GM19240 (cell line): ENCODE measurements at regions not wholly inside any gene's neighbourhood (a gene's known extent, or its start where the extent isn't known, plus 50 kb on each side); places are given as distances from the start of the nearest gene placed in this dataset.
"Not testable (repeated sequence)": the region's sequence is repeated elsewhere in the genome, so short reads cannot be mapped to it uniquely, and the experiment has no call there.

Experiments
- DNase-seq: peaks from one replicate; pipeline ENCODE4 v3.0.0; 2011; ENCODE audit warnings: low spot score; ENCODE audit not compliant: insufficient read length

DNA sequence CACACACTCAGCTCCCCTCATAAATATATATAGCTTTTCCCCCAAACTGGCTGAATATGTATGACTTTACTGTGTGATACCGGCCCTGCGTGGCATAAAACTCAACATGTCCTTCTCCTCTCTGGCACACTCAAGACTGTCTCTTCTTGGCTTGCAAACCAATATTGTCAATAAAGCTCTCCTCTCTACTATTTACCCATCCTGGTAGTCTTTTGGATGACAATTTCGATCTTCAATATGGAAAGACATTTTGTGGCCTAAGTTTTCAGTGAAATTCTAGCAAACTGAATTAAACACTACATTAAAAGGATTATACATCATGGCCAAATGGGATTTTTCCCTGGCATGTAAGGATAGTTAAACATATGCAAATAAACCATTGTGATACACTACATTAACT lies 1255.9 kb downstream of the JRKL start:
- no peak for DNase-seq

GRCh38 chr11:97656356-97656755 lies 1266.5 kb downstream of the JRKL start:
- DNase-seq, result no peak

DNA sequence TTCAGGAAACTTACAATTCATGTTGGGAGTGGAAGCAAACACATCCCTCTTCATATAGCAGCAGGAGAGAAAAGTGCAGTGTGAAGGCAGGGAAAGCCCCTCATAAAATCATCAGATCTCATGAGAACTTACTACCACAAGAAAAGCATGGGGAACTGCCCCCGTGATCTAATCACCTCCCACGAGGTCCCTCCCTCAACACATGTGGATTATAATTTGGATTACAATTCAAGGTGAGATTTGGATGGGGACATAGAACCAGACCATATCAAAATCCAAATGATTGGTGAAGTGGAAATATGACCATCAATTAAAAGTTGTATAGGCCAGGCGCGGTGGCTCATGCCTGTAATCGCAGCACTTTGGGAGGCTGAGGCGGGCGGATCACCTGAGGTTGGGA lies 1268.0 kb downstream of the JRKL start:
- DNase-seq, result no peak

DNA sequence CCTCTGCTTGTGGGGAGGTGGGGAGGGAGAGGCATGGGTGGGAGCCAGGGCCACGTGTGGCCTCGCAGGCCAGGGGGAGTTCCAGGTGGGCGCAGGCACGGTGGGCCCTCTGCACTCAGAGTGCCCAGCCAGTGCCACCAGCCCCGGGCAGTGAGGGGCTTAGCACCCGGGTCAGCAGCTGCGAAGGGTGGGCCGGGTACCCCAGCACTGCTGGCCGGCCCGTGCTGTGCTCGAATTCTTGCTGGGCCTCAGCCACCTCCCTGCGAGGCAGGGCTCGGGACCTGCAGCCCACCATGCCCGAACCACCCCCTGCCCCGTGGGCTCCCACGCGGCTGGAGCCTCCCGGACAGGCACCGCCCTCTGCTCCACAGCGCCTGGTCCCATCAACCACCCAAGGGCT lies 1277.2 kb downstream of the JRKL start:
- DNase-seq, result no peak

GRCh38 chr11:97683733-97684132 lies 1293.9 kb downstream of the JRKL start:
- no peak for DNase-seq

DNA sequence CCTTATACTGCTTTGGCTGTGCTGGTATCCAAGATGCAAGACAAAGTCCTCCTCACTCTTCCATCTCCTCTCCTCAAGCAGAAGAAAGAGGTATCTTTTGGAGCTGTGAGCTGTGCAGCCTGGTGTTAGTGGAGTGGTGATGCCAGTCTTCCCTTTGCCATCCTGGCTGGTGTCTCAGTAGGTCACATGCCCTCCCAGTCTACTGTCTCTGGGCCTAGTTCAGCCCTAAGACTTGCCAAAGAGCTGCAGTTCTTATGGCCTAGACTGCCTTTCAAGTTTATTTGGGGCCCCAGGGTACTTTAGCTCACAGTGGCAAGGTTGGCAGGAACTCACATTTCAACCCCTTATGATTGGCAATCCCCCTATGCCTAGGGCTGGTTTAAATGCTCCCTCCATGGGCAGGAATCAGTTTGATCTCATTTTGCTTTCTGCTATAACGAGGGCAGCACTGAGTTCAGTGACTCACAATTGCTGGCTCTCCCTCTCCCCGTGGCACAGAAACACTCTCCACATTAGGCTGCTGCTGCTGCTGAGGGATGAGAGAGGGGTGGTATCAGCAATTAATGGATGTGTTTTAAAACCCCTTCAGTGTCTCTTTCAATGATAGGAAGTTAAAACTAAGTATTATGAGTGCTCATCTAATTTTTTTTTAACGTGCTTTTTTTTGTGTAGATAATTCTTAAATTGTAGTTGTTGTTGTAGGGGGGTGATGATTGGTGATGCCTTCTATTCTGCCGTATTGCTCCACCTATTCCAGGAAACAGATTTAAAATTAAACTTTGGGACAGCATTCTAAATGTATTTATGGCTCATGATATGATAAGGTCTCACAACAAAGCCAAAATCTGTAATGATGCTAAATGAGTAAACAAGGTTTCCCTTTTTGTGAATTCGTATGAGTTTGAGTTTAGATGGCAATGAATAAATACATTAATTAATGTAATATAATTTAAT lies 1295.0 kb downstream of the JRKL start:
- no peak for DNase-seq

DNA sequence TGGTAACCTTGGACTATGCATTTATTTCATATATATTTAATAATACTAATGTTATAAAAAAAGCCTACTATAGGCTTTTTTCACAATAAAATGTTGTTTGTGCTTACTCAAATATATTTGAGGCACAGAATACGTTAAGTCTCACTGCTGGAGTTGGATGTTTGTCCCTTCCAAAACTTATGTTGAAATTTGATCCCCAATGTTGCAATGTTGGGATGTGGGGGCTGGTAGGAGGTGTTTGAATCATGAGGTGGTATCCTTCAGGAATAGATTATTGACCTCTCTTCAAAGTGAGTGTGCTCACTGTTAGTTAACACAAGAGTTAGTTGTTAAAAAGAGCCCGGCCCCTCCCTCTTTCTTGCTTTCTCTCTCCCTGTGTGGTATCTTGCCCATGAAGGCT lies 1295.9 kb downstream of the JRKL start:
- no peak for DNase-seq

- no peak for DNase-seq
These were observed 1297.3 kb downstream of the JRKL start for GRCh38 chr11:97687111-97687510.

DNA sequence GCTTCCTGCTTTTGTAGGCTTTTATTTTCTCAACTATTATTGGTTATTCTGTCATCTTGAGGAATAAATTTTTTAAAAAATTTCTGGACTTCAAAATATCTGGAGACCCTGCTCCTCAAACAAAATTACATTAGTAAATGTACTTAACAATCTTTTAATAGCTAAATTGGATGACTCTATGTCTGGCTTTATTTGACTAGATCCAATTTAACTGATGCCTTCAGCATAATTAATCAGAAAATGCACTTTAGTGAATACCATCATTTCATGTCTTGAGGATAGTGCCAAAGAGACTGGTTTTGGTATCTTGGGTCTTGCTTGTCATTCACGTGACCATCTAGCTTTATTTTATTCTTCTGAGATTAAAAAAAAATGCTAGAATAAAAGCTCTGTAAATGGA lies 1301.2 kb downstream of the JRKL start:
- DNase-seq, result no peak

GRCh38 chr11:97702951-97703350 lies 1313.1 kb downstream of the JRKL start:
- no peak for DNase-seq

DNA sequence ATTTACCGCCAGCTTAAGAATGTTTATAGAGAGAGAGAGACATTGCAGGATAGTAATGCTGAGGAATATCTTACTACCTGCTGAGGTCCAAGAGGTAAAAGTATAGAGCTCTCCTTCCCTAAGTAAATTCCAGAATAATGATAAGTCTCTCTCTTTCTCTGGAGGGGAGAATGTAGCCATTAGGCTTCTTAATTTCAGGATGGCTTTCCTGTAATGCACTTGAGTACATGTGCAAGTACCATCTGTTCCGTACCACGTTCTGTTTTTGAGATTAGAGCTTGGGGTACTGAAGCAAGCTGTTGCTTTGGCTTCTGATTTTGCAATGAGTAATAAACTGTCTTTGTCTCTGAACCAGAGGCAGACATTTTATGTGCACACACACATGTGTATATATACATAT lies 1314.0 kb downstream of the JRKL start:
- DNase-seq, result no peak

- not testable (repeated sequence) for DNase-seq
These were observed 1315.3 kb upstream of the CNTN5 start for GRCh38 chr11:97705441-97705840.

DNA sequence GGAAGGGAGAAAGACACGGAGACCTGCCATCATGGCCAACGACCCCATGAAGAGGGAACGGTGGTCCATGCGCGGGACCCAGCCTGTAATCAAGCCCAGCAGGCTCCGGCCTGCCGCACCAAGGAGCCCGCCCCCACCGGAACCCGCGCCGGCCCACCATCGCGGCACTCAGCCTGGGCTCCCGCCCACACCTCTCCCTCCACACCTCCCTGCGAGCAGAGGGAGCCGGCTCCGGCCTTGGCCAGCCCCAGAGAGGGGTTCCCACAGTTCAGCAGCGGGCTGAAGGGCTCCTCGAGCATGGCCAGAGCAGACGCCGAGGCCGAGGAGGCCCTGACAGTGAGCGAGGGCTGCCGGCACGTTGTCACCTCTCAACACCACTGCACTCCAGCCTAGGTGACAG lies 1302.8 kb upstream of the CNTN5 start:
- DNase-seq, result no peak

DNA sequence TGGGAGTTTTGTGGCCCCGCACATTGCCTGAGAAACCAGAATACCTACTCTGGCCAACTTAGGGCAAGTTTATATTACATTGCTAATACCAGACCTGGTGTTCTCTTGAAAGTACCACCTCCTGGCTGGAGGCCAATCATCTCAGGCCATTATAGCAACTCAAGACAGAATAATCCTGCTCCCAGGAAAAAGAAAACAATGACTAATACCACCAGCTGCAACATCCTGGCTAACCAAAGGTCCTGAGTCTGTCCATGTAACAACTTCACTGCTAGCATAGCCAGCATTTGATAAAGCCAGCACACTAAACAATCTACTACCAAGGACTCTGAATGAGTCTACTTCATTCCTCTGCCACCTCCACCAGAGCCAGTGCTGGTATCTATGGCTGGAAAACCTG lies 1298.7 kb upstream of the CNTN5 start:
- DNase-seq, result no peak

DNA sequence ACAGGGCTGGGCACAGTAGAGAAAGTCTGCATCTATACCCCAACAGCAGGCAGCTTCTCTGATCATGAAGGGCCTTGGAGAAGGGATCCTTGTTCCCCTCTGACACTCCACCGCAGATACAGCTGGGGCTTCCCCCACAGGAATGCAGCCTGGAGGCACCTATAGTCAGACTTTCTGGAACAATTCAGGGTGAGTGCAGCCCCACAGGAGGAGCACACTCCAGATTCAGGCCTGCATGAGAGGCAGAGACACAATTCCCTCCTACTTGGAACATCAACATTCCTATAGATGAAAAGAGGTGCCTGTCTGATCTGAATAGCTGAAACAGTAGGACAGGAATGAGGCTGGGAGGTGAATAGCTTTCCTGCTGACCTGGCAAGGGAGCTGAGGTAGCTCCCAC lies 1298.0 kb upstream of the CNTN5 start:
- no peak for DNase-seq

- DNase-seq, result no peak
These were observed 1291.0 kb upstream of the CNTN5 start for GRCh38 chr11:97729546-97730272.

- DNase-seq, result no peak
These were observed 1288.6 kb upstream of the CNTN5 start for GRCh38 chr11:97732011-97732632.

DNA sequence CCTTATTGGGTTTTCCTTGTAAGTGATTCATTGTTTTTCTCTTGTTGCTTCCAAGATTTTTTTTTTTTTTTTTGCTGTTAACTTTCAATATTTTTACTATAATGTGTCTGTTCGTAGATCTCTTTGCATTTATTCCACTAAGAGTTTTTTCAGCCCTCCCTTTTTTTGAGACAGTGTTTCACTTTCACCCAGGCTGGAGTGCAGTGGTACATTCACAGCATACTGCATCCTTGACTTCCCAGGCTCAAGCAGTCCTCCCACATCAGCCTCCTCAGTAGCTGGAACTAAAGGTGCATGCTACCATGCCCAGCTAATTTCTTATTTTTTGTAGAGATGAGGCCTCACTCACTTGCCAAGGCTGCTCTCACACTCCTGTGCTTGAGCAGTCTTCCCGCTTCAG lies 1282.0 kb upstream of the CNTN5 start:
- no peak for DNase-seq

DNA sequence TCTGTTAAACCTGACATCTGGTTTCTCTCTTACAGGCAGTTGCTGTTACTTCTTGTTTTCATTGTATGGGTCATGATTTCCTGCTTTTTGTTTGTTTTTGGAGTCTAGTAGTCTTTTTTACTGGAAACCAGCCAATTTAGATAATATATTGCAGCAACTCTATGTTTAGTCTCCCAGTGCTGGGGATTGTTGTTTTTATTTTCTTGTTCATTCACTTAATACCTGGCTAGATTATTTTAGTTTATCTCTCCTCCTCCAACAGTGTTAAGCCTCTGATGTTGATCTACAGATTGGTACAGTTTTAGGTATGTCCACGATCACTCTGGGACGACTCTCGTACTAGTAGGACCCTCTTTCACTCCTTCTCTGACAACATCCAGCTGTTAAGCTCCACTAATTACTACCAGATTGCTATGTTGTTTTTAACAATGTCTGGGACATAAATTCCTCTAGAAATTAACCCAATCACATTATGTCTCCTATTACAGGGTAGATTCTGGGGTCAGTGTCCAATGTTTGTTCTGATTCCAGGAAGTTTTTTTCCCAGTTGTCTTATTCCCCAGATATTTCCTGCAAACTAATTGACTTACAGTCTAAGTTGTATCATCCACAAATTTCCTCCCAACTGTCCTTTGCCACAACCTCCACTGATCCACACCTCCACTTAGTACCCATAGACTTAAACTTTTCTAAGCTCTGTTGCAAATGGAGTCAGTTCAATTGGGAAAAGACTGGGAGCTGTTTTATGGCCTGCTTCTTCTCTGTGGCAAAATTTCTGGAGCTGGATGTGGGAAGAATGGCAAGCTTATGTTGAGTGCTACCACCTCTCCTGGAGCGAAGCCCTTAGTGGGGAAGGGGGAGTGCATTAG lies 1280.6 kb upstream of the CNTN5 start:
- no peak for DNase-seq

DNA sequence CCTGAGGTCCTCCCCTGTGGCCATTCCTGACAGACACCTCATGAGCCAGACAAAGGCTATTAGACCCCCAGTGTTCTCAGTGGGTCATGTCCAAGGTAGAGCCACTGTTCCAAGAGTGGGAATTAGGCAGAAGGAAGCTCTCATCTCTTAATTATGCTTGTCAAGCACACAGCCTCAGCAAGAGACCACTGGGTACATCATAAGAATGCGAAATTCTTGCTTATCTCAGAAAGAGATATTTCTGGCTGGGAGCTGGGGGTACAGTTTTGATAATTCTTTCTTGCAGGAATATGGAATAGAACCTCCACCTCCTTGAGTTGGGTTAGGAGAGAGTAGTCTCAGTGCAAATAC lies 1280.0 kb upstream of the CNTN5 start:
- DNase-seq, result no peak

DNA sequence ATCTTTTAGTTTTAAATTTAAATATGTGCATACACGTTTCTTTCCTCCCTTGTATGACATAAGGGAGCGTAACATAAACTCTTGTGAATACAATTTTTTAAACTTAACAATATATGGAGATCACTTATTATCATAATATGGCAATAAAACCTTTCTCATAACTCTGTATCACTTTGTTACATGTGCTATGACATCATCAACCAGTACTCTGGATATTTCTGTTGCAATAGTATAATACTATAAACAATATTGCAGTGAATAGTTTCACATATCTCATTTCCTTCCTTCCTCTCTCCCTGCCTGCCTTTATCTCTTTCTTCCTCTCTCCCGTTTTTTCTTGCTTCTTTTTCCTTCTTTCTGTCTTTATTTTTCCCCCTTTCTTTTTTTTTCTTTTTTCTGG lies 1278.0 kb upstream of the CNTN5 start:
- DNase-seq, result no peak
